Mesenteric fat pad (tissue), 1 donor: ENCODE measurements at regions not wholly inside any gene's neighbourhood (a gene's known extent, or its start where the extent isn't known, plus 50 kb on each side); places are given as distances from the start of the nearest gene placed in this dataset.

Experiments used
- DNase-seq: peaks from one replicate; pipeline ENCODE4 v3.0.0-alpha.2; 2020; ENCODE audit warnings: low spot score
- donor health status: DM: yes; HTN: yes; CAD: no.

DNA sequence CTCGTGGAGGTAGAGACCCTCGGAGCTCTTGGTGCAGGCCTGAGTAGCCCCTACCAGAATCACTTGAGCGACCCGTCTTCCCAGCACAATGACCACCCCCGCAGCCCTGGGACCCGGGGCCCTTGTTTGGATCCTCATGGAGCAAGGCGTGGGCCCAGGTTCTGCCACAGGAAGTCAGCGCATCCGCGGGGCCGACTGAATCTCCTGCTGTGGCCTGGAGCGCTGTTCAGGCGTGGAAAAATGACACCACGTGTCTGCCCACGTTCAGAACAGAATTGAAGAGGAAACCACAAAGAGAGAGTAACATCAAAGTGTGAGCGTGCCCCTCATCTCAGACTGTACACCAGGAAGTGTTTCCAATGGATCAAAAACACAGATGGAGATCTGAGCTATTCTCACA lies 1479.2 kb downstream of the TBC1D22A start:
- DNase-seq, result peak; percentile 62

DNA sequence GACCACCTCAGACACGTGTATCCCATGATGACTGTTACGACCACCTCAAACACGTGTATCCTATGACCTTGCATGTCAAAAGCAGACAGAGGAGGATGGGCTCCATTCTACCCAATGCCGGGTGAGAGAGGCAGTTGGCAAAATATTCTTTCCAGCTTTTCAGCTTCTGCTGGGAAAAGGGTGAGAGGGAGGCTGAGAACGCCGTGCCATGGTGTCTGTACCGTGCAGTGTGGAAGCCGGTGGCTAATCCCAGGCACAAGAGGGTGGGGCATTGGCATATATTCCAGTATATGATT lies 1478.4 kb downstream of the TBC1D22A start:
- no peak for DNase-seq

DNA sequence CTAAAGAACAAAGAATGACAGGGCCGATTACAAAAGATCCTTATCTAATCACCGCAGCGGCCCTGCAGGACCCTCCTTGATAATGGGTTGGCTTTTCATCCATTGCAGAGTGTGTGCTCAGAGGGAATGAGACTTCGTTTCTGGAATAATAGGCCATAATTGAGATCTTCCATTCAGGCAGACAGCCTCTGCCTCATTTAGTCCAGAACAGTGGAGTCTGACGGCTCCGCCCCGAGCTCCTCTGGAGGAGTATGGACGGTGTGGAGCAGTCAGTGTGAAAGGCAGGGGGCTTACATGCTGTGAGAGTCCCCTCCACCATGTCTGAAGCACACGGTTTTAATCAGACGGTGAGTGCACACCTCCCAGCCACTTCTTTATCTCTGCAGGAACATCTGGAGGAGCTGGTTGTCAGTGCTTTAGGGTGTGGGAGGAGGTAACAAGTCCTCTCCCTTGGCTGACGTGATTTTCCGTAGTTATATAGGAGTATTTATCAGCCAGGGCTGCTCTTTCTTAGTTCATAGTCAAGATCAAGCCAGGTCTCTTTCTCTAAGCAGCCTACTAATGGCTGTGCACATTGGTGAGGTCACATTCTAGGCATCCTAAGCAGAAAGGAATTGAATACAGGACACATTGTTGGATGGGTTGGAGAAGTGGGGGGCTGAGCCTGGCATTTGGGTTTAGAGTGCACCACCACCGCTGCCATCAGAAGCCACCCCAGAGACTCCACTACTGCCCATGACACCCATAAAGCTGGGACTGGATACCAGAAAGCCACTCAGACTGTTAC lies 1477.9 kb downstream of the TBC1D22A start:
- DNase-seq, result peak; percentile 72

DNA sequence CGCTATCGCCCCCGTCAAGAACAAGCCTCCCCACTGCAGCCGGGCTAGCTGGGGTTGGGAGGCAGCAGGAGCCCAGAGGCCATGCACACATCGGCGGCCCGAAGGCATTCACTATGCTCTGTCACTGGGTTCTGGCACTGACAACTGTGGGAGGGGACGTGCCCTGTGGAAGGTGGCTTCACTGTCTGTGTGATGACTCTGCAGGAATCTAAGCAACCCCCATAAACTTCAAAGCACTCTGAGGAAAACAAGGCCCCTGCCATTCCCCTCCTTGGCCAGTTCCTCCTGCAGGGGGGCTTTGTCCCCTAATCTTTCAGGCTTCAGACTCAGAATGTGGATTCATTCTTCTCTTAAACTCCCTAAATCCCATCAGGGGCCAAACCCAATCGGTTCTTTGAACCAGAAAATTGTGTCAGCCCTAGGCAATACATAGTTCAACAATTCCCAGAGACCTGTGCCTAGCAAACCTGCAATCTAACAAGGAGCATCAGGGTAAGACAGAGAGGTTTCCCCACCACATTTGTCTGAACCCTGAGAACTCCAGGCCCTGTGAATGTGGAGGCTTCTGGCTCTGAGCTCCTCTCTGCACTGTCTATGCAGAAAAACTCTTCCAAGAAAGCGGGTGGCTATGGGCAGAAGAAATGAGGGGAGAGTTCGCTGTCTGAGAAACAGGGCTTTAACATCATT lies 1477.2 kb downstream of the TBC1D22A start:
- no peak for DNase-seq

DNA sequence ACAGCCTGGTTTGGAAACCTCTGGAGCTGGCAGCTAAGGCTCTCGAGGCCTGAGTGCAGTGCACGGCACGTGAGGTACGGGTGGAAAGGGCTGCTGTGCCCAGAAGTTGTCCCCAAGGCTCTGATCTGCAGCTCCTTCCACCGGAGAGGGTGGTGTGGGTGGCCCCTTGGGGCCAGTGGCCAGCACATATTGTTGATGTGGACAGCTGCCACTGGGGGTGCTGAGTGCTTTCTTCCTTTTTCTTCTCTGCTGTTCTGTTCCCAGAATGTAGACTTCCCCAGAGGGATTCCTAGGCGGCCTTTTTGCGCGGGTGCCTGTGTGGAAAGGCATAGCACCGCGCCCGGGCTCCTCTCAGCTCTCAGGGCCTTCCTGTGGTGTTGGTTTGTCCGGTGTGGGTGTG lies 1476.5 kb downstream of the TBC1D22A start:
- peak; percentile 79 for DNase-seq

DNA sequence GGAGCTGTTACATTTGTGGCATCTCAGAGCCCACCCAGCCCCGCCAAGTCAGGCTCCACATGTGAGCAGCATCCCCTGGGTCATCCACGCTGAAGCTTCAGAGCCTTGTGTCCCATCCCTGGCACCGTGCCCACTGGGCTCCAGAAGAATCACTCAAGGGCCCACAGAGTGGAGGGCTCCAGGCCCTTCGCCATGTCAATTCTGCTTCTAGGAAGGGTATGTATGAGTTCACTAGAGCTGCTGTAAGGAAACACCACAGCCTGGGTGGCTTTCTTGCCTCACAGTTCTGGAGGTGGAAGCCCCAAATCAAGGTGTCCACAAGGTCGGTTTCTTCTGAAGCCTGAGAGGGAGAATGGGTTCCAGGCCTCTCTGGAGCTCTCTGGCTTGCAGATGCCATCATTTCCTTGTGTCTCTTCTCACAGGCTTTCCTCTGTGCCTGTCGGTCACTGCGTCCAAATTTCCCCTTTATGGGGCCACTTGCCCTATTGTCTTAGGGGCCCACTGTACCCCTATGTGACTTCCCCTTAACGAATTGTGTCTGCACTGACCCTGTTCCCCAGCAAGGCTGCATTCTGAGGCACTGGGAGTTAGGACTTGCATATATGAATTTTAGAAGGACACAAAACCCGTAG lies 1476.0 kb downstream of the TBC1D22A start:
- DNase-seq, result peak; percentile 81

DNA sequence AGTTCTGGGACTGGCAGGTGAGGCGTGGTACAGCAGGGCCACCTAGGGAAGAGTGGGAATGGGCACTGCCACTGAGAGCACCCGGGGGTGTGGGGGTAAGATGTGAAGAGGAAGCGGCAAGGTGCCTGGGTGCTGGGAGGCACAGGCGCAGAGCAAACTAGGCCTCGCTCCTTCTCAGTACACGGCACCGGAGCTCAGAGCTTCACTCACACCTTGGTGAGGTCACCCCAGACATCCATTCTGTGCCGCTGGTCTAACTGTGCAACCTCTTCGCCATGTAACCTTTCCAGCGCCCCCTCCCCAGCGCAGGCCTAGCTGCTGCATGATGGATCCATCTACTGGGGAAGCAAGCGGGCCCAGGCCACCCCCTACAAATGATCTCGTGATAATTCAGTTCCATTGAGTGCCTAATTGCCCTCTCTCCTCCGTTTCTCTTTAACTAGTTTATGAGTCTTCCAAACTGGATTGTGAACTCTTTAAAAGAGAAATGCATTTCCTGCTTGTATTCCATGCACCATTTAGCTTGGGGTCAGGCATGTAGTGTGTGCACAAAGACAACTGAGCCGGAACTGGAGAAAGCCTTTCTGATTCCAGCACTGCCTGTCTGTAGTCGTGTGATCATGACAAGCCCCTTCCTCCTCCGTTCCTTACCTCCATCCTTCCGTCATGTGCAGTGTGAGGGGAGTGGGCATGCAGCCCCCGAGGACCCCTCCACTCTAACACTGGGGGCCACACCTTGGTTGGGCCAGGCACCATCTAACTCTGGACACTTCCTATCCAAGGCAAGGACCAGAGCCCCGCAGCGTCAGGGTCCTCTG lies 1475.2 kb downstream of the TBC1D22A start:
- peak; percentile 88 for DNase-seq

DNA sequence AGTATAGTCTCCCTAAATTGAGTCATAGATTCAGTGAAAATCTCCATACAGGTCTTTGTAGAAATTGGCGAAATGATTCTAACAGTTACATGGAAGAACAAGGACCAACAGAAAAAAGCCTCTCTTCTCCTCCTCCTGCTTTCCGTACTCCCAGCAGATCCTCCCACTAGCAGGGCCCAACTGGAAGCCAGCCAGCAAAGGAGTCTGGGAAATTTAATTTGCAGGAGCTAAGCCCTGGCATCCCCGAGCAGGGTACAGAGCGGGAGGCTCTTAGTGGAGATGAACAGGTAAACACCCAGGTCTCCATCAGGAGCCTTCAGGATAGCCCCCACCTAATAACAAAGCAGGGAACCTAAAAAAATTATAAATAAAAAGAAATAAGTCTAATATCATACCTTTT lies 1473.8 kb downstream of the TBC1D22A start:
- DNase-seq, result peak; percentile 62

DNA sequence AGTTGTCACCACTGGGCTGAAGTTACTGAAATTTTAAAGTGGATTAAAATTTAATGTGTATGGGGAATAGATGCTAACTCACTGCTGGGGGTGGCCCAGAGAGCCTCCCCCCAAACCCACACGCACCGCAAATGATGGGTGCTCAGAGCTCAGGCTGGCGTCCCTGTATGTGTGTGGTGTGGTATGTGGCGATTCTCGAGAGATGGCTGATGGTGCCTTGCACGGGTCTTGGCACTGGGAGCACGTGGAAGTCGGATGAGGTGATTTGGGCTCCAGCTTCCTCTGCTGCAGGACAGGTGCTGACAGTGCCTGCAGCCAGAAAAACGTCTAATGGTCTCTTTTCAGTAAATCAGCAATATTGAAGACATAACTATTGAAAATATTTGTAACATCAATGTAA lies 1473.3 kb downstream of the TBC1D22A start:
- peak; percentile 51 for DNase-seq

DNA sequence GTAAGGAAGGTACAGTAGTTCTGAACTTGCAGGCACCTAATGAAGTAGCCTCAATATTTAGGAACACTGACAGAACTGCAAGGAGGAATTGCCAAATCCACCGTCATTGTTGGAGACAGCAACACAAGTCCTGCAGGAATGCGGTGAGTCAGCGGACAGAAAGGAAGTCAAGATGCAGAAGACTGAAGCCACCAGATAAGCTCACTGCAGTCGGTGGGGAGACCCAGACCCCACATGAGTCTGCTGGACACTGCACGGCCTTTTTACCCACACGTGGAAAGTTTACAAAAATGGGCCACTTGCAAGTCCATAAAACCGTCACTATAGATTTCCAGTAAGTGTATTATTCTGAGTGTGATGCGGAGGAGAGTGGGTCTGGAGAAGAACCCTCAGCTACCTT lies 1471.6 kb downstream of the TBC1D22A start:
- DNase-seq, result no peak

DNA sequence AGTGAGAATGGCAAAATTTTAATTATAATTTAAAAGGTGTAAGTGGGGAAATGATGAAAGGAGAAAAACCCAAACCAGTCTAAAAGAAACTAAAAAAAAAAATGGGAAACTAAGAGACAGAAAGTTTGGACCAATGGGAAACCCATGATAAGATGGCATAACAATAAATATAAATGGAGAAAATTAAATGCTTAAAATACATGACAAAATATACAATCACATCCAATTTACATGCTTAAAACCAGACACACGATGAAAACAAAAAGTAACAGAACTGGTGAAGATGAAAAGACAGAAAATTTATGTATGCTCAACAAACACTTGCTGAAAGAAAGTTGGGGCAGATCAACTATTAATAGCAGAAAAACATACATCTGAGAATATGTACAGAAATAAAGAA lies 1471.1 kb downstream of the TBC1D22A start:
- DNase-seq, result no peak

DNA sequence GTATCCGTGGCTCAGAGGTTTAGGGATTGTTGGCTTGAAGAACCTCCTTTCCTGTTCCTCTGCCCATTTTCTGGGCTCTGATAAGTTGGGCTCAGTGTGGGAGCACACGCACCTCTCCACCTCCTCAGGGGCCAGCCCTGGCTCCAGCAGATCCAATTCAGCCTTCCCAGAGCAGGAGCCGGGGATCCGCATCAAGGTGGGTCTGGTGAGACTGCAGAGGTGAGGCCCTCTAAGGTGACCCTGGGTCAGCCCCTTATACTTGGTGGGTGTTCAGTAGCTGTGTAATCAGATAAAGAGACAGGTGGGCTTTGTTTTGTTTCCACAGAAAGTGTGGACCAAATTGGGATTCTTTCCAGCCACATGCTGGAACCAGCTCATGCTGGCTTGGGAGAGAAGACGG lies 1466.0 kb downstream of the TBC1D22A start:
- no peak for DNase-seq

DNA sequence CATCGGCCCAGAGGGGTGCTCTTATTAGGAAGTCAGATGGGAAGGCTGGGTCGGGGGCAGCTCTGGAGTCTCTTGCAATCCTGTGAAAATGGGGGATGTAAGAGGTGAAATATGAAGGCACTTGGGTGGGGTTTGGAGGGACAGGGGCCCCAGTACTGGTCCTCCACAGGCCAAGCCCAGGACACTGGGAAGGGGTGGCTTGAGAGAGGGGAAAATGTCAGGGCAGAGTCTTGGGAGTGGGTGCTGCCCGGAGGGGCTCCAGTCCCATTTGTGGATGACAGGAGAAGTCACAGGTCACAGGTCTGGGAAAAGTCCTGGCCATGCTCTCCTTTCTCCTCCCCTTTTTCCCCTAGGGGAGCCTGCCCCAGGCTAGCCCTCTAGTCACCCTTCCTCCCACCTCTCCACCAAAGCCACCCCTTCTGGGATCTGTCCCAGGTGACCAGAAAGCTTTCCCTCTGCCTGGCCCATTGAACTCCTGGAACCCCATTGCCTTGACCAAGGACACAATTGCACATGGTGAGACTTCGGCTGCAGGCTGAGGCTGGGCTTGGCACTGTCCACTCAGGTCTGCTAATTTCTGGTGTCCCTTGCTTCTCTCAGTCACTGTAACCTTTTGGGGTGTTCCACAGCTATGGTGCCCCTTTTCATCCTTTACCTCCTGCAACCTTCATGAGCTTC lies 1465.0 kb downstream of the TBC1D22A start:
- DNase-seq, result peak; percentile 67

DNA sequence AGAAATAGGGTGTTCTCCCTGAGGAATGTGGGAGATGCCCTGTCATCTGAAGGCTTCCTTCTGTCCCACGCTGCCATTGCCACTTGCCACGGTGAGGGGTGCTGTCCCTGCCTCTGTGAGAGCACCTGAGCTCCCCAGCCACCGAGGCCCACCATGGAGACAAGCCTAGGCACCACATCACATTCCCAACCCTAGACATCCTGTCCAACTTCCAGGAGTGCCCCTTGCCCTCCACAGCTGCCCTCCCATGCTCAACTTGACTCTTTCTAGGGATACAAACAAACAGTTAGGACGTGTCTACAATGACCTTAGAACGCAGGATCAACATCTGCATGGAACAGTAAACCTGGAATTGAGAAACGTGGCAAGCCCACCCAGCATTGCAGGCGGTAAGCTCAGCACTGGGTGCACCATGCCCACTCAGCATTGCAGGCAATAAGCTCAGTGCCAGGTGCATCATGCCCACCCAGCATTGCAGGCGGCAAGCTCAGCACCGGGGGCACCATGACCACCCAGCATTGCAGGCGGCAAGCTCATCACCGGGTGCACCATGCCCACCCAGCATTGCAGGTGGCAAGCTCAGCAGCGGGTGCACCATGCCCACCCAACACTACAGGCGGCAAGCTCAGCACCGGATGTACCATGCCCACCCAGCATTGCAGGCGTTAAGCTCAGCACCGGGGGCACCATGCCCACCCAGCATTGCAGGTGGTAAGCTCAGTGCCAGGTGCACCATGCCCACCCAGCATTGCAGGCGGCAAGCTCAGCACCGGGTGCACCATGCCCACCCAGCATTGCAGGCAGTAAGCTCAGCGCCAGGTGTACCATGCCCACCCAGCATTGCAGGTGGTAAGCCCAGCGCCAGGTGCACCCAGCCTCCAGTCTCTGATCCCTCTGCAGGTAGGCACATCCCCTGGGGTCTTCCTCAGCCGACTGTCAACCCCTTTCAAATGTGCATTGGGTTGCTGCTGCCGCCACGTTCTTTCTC lies 1463.9 kb downstream of the TBC1D22A start:
- peak; percentile 81 for DNase-seq

DNA sequence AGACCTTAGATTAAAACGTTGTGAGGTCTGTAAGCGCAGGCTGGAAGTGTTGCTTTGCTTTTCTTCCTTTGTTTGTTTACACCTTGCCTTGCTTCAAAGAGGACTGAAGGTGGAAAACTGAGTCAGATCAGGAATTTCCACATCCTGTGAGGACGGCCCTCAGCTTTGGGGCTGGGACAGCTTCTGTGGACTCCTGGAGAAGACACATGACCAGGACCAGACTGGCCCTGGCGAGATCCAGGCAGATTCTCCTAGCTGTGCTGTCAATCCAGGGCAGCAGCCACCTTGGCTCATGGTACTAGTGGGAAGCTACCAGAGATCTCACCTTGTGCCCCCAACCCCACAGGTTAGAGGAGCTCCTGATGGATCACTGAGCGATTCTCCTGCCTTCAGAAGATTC lies 1461.9 kb downstream of the TBC1D22A start:
- peak; percentile 78 for DNase-seq

DNA sequence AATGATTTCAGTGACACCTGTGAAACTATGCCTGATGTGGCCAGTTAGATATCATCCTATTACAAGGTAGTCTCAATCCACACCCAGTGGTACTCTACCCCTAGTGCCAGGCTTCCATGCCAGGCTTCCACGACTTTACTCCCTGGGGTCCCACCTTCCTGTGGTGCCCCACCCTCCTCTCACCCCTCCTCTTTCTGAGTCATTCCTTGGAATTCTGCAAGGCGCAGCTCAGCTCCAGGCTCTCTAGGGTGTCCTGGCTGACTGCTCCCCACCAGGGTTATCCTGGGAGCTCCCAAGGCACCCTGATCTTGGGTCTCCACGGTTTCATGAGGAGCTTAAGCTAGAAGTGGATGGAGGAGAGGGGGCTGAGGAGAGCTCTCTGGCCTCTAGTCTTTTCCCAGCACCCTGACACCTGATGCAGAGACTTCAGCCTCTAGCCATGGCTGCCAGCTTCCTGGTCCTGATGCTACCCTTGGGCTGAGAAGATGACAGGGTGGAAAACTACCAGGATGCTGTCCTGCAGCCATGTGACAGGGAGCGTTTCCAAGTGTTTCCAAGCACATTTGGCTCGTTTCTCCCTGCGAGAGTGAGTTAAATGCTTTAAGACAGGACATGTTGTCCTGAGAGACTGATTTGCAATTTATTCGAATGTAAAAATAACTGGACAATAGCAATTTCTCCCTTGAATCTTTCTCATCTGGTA lies 1461.2 kb downstream of the TBC1D22A start:
- peak; percentile 71 for DNase-seq

DNA sequence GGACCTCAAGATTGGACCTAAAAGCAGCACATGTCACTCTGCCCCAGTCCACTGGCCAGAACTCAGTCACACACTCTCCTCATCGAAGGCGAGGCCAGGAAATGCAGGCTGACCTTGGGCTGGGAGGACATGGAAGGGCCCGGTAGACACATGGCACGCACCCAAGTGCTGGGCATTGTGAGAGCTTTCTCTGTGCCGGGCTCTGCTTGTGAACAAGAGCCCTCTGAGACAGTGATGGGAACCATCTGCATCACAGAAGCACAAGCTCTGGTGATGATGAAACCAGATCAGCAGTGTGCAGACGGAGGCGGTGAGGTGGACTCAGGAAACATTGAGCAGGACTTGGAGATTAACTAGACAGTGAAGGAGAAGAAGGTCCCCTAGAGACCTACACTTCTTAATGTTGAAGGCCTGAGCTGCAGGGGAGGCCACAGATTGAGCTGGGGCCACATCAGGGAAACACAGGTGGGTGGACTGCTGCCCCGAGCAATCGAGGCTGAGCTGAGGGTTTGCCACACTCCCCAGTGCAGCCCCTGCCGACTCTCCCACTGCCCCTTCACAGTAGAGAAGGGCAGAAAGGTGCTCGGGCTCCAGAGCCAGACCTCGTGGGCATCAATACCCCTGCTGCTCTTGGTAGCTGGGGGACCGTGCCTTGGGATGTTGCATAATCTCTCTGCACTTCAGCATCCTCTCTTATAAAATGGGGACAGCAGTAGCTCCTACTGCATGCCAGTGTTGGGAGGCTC lies 1460.5 kb downstream of the TBC1D22A start:
- peak; percentile 72 for DNase-seq

DNA sequence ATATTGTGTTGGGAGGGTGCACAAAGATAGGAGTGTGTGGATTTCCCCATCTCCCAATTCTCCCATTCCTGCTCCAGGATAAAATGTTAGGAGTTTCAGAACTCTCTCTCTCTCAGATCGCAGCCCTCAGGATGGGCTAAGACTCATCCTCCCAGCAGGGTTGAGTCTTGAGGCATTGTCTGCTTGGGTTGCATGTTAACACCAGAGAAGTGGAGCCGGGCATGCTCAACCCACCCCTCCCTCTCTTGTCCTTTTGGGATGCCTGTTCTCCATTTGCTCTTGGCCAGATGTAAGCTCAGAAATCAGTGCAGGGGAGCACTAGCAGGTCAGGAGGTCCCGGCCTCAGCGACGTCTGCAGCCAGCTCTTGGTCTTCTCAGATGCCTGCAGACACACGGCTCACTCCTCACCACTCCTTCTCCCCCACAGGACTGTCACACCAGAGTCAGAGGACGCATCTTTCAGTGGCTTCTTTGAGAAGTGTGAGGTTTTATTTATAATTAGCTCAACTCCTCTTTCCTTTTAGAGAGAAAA lies 1456.5 kb downstream of the TBC1D22A start:
- peak; percentile 57 for DNase-seq
